HG03064 (cell line): ENCODE measurements at regions not wholly inside any gene's neighbourhood (a gene's known extent, or its start where the extent isn't known, plus 50 kb on each side); places are given as distances from the start of the nearest gene placed in this dataset.

ENCODE experiments used
- ATAC-seq: cut with Tn5 transposase; IDR thresholded peaks from one replicate; pipeline ENCODE4 v1.9.1; 2021; ENCODE audit warnings: low read depth; ENCODE audit not compliant: unreplicated experiment

DNA sequence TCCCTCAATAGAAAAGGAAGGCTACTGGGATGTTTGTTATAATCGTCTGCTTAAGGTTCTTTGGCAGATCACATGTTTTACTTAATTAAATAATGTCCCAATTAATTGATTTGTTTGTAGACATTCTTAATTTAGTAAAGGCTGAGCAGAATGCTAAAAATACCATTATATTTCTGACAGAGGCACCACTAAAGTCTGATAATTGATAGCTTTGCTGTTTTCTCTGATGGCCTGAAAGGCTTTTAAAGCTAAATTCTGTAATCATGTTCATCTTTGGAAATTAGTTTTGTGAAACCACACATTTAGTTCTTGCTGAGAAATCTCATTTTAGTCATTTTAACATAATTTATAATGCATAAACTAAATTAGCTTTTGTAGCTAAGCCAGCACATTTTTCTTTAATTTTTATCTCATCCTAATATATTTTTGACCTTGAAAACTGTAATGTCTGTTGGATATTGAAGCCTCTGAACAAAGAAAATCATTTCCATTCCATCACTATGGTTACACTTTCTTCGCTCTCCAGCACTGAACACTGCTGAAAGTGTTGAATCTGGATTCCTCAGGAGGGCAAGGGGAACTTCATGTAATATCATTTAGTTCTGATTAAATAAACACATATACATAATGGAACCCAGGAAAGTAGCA lies 329.4 kb downstream of the ELAVL2 start:
- ATAC-seq = no peak

- no peak for ATAC-seq
Observed at GRCh38 chr9:23497137-23497504, 328.9 kb downstream of the ELAVL2 start.

- ATAC-seq = no peak
Observed at GRCh38 chr9:23502004-23502403, 324.0 kb downstream of the ELAVL2 start.

DNA sequence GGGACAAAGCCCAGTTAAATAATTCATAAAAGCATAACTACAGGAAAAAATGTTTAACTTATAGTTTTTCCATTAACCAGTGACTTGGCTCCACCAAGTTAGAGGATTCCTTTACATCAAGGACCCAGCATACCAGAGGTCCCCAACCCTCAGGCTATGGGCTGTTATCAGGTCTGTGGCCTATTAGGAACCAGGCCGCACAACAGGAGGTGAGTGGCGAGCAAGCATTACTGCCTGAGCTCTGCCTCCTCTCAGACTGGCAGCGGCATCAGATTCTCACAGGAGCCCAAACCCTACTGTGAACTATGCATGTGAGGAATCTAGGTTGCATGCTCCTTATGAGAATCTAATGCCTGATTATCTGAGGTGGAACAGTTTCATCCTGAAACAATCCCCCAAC lies 303.1 kb downstream of the ELAVL2 start:
- ATAC-seq = no peak

GRCh38 chr9:23524607-23525155 lies 301.4 kb downstream of the ELAVL2 start:
- no peak for ATAC-seq

DNA sequence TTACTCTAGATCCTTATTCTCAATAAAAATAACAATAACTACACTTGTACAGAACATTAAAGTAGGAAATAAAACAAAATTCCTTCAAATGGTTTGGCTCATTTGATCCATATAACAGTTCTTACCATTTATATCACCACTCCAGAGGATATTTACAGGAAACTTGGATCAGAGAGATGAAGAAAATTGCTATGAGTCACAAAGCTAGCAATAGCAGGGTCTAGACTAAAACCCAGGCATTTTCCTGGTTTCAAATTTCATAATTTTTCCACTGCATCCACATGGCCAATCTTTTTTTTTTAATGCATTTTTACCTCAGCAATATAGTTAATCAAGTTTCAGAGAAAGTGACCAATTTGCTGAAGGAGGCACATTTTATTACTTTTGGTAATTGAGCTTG lies 299.2 kb downstream of the ELAVL2 start:
- ATAC-seq = no peak

DNA sequence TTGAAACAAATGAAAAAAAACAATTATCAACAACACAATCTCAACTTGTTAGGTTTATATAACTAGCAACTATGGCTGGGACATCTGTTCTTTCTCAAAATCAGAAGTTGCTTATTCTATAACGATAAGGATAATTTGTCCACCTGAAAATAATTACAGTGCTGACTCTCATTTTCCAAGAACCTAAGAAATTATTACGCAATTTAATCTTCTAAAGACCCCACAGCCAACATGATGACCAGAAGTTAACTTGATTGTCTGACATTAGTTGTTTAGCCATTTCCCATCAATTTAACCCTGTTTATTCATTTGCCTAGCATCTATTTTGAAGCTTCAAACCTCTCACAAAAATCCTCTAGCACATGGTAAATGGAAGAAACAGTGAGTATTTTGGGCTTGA lies 293.8 kb downstream of the ELAVL2 start:
- ATAC-seq = no peak

GRCh38 chr9:23537192-23538066 lies 288.6 kb downstream of the ELAVL2 start:
- no peak for ATAC-seq

GRCh38 chr9:23538067-23538402 lies 288.0 kb downstream of the ELAVL2 start:
- ATAC-seq = no peak

DNA sequence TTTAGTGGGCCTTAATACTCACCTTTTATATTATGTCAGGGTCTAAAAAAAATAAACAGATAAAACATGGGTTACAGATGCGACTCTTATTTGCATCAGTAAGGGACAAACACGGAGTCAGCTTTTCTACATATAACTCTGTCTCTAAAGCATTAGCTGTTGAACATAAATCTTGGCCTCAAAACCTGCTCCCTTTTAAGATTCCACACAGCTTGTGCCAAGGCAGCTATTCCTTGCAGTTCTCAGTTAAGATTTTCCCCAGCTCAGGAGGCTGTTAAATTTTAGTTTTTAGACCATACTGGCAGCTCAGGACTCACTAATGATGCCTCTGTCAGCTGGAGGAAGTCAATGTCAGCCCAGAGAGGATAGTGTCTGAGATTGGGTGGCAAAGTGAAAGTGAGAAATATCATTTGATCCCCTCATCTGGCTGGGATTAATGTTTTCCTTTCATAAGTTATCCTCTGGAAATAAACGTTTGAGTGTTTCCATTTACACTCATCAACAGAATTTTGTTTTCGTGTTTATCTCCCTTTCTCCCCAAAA lies 287.5 kb downstream of the ELAVL2 start:
- no peak for ATAC-seq

- ATAC-seq = no peak
Observed at GRCh38 chr9:23539311-23539710, 286.7 kb downstream of the ELAVL2 start.

- no peak for ATAC-seq
Observed at GRCh38 chr9:23541976-23542375, 284.1 kb downstream of the ELAVL2 start.

DNA sequence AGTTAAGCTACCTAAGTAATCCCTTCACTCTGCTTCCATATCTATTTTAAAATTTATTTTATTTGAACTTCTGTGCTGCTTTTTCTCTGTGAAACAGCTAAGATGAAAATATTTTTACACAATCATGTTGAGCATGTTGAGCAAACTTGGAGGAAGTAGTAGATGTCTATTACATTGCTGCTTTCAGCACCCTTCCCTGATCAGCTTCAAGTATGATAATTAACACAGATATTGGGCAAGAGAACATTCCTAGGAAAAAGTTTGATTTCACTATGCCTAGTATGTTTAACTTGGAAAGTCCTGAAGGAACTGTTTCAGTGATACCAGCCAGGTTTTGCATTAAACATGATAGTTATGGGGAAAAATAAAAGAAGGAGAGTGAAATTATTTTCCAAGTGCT lies 283.6 kb downstream of the ELAVL2 start:
- no peak for ATAC-seq

GRCh38 chr9:23542927-23543326 lies 283.1 kb downstream of the ELAVL2 start:
- no peak for ATAC-seq

DNA sequence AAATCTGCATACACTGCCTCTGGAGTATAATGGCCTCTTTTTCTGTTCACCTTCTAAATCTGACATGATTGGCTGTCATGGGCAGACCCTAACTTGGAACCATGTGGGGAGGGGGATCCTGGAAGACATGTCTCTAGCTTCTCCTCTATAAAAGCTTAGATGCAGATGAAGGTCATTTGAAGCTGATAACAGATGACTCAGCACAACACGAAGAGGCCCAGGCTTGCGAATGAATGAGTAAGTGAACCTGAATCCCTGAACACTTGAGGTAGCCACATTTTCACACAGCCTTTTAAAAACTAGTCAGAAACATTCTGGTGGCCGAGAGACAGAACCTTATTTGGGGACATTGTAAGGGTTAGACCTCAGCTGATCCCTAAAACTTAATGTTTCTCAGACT lies 282.6 kb downstream of the ELAVL2 start:
- ATAC-seq = no peak

GRCh38 chr9:23545728-23546127 lies 280.3 kb downstream of the ELAVL2 start:
- no peak for ATAC-seq

GRCh38 chr9:23551311-23551721 lies 274.7 kb downstream of the ELAVL2 start:
- ATAC-seq = no peak

- ATAC-seq = no peak
Observed at GRCh38 chr9:23551929-23552707, 273.9 kb downstream of the ELAVL2 start.

- ATAC-seq = no peak
Observed at GRCh38 chr9:23552876-23553601, 273.0 kb downstream of the ELAVL2 start.

DNA sequence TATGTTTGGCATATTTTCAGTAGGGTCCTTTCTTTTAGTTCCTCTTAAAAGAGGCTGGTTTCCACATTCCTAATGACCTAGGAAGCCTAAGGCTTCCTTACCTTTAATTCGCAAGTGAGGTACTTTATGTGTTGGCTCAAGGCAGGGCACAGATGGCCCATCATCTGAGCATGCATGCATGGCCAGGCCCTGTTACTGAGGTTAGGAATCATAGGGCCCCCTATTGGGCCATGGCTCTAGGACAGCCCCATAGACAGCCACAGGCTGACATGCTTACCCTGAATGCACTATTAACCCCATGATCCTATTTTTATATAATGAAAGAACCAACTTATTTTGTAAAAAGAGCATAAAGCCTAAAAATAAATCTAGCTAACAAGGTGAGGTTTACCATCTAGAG lies 271.4 kb downstream of the ELAVL2 start:
- no peak for ATAC-seq
